GM12891 (cell line): ENCODE measurements at regions not wholly inside any gene's neighbourhood (a gene's known extent, or its start where the extent isn't known, plus 50 kb on each side); places are given as distances from the start of the nearest gene placed in this dataset.

ENCODE experiments used
- POLR2A ChIP-seq: IDR thresholded peaks from 2 replicates; pipeline ENCODE4 v1.6.1; 2011; ENCODE audit warnings: low read depth, low read length, control low read depth
- POLR2AphosphoS5 ChIP-seq: IDR thresholded peaks from 2 replicates; pipeline ENCODE4 v1.6.1; 2011; ENCODE audit warnings: low read depth, low read length, control low read depth
- SPI1 ChIP-seq: IDR thresholded peaks from 2 replicates; pipeline ENCODE4 v1.6.1; 2011; ENCODE audit warnings: low read depth, low read length, control low read depth
- TAF1 ChIP-seq: IDR thresholded peaks from 2 replicates; pipeline ENCODE4 v1.6.1; 2011; ENCODE audit warnings: low read depth, low read length, control low read depth

GRCh38 chr3:24905266-24905665, 410.6 kb upstream of the THRB start:
- TF ChIP-seq POLR2A (no peak), TAF1 (no peak), POLR2AphosphoS5 (no peak), SPI1 (no peak)
